Stimulated activated naive CD8-positive, alpha-beta T cell treated with anti-CD3 and anti-CD28 coated beads, Interleukin-15, amount 100 ng/mL, for 72 hours (primary cell): ENCODE measurements at regions not wholly inside any gene's neighbourhood (a gene's known extent, or its start where the extent isn't known, plus 50 kb on each side); places are given as distances from the start of the nearest gene placed in this dataset.
"Not testable (repeated sequence)": the region's sequence is repeated elsewhere in the genome, so short reads cannot be mapped to it uniquely, and the experiment has no call there.

ENCODE experiments used
- ATAC-seq: fragments of 150-1000 bp; cut with Tn5 transposase; 2 replicates; pipeline ENCODE4 v1.10.0; 2021; ENCODE audit warnings: mild to moderate bottlenecking, moderate library complexity
- DNase-seq, 2 donors: peaks; one replicate each; pipeline ENCODE4 v3.0.0; 2021 to 2022
- H3K27ac Mint-ChIP-seq, 2 donors: one replicate each; pipeline ENCODE4 v1.8.0; 2022; ENCODE audit warnings: mild to moderate bottlenecking in 2 of 2, mixed read lengths in 2 of 2, moderate library complexity in 2 of 2
- H3K27me3 Mint-ChIP-seq: one replicate; pipeline ENCODE4 v1.8.0; 2022; ENCODE audit warnings: mixed read lengths
- H3K4me1 Mint-ChIP-seq: one replicate; pipeline ENCODE4 v1.8.0; 2022; ENCODE audit warnings: mild to moderate bottlenecking, mixed read lengths
- H3K4me3 Mint-ChIP-seq, 2 donors: one replicate each; pipeline ENCODE4 v1.8.0; 2022; ENCODE audit warnings: mild to moderate bottlenecking in 2 of 2, mixed read lengths in 2 of 2, moderate library complexity in 1 of 2
- H3K9me3 Mint-ChIP-seq, 2 donors: one replicate each; pipeline ENCODE4 v1.8.0; 2022; ENCODE audit warnings: mixed read lengths in 2 of 2

DNA sequence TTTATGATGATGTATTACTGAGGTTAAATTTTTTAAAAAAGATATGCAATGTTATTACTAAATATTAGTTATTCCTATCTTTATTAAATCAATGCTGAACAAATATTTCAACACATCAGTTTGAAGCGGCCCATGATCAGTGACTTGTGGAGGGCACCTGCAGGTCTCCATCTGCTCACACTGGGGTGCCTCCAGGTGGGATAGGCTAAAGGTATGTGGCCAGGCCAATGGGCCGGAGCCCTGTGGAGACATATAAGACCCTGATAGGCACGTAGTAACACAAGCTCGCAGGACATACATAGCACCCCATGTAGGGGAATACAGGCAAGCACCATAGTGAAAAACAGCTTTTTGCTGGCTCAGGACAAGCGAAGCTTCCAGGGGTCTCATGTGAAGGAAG, 469.8 kb downstream of the ZNF536 start:
- Mint-ChIP-seq H3K9me3 (no peaks in the 10 kb centered on the region), H3K27me3 (no peaks in the 10 kb centered on the region), H3K4me3 (no peak overlapping the region), H3K4me1 (no peaks in the 10 kb centered on the region), H3K27ac (no peak overlapping the region)
- ATAC-seq (no peak), DNase-seq (no peak)

- Mint-ChIP-seq H3K27ac (no peak overlapping the region), H3K4me1 (no peaks in the 10 kb centered on the region), H3K9me3 (peaks cover 4 to 5% of the 10 kb centered on the region in 2 donors), H3K4me3 (no peak overlapping the region), H3K27me3 (peaks cover 8% of the 10 kb centered on the region)
- no peak for DNase-seq
- ATAC-seq, result no peak
These were observed 458.7 kb downstream of the ZNF536 start for GRCh38 chr19:30830875-30831274.

DNA sequence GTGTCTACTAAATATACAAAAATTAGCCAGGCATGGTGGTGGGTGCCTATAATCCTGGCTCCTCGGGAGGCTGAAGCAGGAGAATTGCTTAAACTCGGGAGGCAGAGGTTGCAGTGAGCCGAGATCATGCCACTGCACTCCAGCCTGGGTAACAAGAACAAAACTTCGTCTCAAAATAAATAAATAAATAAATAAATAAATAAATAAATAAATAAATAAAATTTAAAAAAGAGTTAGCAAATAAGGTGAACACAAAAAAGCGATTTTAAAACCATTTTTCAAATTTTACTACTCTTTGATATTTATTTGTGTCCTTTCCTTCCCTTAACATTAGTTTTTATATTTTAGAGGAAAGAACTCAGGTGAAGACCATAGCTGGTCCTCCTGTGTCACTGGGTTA, 453.3 kb downstream of the ZNF536 start:
- not testable (repeated sequence) for H3K27ac Mint-ChIP-seq, DNase-seq, H3K4me1 Mint-ChIP-seq, ATAC-seq, H3K27me3 Mint-ChIP-seq, H3K4me3 Mint-ChIP-seq
- H3K9me3 Mint-ChIP-seq, result peaks cover 11 to 13% of the 10 kb centered on the region in 2 donors

DNA sequence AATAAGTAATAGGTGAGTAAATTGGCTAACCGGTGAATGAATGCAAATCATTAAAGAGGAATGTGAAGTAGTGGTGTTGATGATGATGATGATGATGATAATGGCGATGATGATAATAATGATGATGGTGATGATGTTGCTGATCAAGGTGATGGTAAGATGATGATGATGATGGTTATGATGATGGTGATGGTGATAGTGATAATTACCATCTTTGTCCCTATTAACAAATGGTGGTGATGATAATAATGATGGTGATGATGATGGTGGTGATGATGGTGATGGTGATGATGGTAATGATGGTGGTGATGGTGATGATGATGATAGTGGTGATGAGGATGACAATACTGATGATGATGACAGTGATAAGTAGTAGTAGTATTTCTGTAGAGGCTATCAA, 452.6 kb downstream of the ZNF536 start:
- no peak overlapping the region for H3K4me3 Mint-ChIP-seq
- peaks cover 11 to 13% of the 10 kb centered on the region in 2 donors for H3K9me3 Mint-ChIP-seq
- DNase-seq (no peak), ATAC-seq (no peak)
- H3K27me3 Mint-ChIP-seq, result no peaks in the 10 kb centered on the region
- no peaks in the 10 kb centered on the region for H3K4me1 Mint-ChIP-seq
- no peak overlapping the region for H3K27ac Mint-ChIP-seq

GRCh38 chr19:30817965-30818567, 445.9 kb downstream of the ZNF536 start:
- H3K4me3 Mint-ChIP-seq, result no peak overlapping the region
- peaks cover 8% of the 10 kb centered on the region for H3K27me3 Mint-ChIP-seq
- ATAC-seq (no peak), DNase-seq (no peak)
- H3K4me1 Mint-ChIP-seq, result no peaks in the 10 kb centered on the region
- H3K9me3 Mint-ChIP-seq, result peaks cover 5 to 7% of the 10 kb centered on the region in 2 donors
- no peak overlapping the region for H3K27ac Mint-ChIP-seq

DNA sequence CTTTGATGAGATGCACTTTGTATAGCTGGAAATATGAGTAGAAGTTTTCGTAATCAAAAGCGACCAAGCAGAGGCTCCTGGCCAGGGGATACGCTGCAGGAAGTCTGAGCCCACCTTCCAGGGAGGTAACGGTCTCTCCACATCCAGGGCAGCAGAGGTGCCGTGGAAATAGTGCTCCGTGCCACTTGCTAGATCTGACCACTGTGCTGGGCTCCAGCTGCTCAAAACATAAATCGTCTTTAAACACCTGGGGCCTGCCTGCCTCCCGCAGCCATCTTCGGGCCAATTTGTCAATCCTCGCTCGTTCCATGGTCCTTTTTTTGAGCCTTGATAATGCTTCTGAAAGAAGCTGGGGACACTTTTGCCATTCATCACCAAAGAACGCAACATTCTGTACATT, 445.0 kb downstream of the ZNF536 start:
- H3K27ac Mint-ChIP-seq, result no peak overlapping the region
- H3K4me1 Mint-ChIP-seq, result no peaks in the 10 kb centered on the region
- H3K27me3 Mint-ChIP-seq, result peaks cover 8% of the 10 kb centered on the region
- ATAC-seq, result no peak
- H3K9me3 Mint-ChIP-seq, result peaks cover 5 to 7% of the 10 kb centered on the region in 2 donors
- no peak overlapping the region for H3K4me3 Mint-ChIP-seq
- no peak for DNase-seq

- DNase-seq, result no peak
- Mint-ChIP-seq H3K9me3 (peaks cover 5 to 7% of the 10 kb centered on the region in 2 donors), H3K4me3 (no peak overlapping the region), H3K4me1 (no peaks in the 10 kb centered on the region), H3K27ac (peak overlapping the region in 1 of 2 donors; percentile 2), H3K27me3 (peaks cover 8% of the 10 kb centered on the region)
- no peak for ATAC-seq
These were observed 443.9 kb downstream of the ZNF536 start for GRCh38 chr19:30815889-30816580.

- Mint-ChIP-seq H3K4me1 (no peaks in the 10 kb centered on the region), H3K27ac (no peak overlapping the region), H3K9me3 (peaks cover 5 to 7% of the 10 kb centered on the region in 2 donors), H3K27me3 (no peaks in the 10 kb centered on the region), H3K4me3 (no peak overlapping the region)
- DNase-seq (no peak), ATAC-seq (no peak)
These were observed 440.0 kb downstream of the ZNF536 start for GRCh38 chr19:30812099-30812678.

DNA sequence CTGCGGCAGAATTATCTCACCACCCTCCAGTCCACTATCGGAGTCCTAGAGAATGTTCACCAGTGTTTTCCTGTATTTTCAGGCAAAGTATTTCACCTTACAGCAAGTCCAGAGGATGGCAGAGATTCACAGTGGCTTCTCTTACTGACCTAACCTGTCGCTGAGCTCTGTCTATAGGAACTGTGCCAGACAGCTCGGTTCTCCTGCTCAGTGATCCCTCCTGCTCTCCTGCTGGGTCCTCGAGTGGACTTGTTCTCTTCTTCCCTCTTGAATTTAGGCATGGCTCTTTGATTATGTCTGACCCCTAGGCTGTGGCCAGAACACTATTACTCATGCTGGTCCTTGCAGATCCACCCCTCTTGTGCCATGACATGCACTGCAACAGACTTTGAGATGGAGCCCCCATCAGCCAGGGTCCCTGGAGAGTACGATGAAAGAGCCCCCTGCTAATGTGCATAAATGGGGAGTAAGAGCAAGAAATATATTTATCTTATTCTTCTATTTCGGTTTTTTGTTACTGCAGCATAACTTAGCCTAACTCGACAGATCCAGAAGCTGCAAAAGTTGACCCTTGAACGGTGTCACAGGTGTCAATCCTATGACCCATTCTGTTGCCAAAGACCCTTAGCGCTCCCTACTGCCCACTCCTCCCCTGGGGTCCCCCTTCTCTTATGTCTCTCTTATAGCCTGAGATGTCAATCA, 439.4 kb downstream of the ZNF536 start:
- H3K27me3 Mint-ChIP-seq, result no peaks in the 10 kb centered on the region
- DNase-seq, result no peak
- no peak overlapping the region for H3K27ac Mint-ChIP-seq
- no peak for ATAC-seq
- no peak overlapping the region for H3K4me3 Mint-ChIP-seq
- no peaks in the 10 kb centered on the region for H3K4me1 Mint-ChIP-seq
- H3K9me3 Mint-ChIP-seq, result peaks cover 5 to 7% of the 10 kb centered on the region in 2 donors

- no peaks in the 10 kb centered on the region for H3K27me3 Mint-ChIP-seq
- DNase-seq, result no peak
- H3K4me3 Mint-ChIP-seq, result no peak overlapping the region
- no peaks in the 10 kb centered on the region for H3K4me1 Mint-ChIP-seq
- peaks cover 5 to 7% of the 10 kb centered on the region in 2 donors for H3K9me3 Mint-ChIP-seq
- no peak overlapping the region for H3K27ac Mint-ChIP-seq
- ATAC-seq, result no peak
These were observed 438.5 kb downstream of the ZNF536 start for GRCh38 chr19:30810726-30811125.

- H3K9me3 Mint-ChIP-seq, result no peaks in the 10 kb centered on the region
- no peaks in the 10 kb centered on the region for H3K4me1 Mint-ChIP-seq
- no peak for ATAC-seq
- peaks cover 8% of the 10 kb centered on the region for H3K27me3 Mint-ChIP-seq
- DNase-seq, result no peak
- no peak overlapping the region for H3K4me3 Mint-ChIP-seq
- no peak overlapping the region for H3K27ac Mint-ChIP-seq
These were observed 435.1 kb downstream of the ZNF536 start for GRCh38 chr19:30807278-30807677.

DNA sequence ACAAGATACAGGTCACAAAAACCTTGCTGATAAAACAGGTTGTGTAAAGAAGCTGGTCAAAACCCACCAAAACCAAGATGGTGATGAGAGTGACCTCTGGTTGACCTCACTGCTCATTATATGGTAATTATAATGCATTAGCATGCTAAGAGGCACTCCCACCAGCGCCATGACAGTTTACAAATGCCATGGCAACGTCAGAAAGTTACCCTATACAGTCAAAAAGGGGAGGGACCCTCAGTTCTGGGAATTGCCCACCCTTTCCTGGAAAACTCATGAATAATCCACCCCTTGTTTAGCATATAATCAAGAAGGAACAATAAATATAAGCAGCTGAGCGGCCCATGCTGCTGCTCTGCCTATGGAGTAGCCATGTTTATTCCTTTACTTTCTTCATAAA, 434.1 kb downstream of the ZNF536 start:
- Mint-ChIP-seq H3K27me3 (peaks cover 8% of the 10 kb centered on the region), H3K27ac (no peak overlapping the region), H3K4me3 (no peak overlapping the region), H3K4me1 (no peaks in the 10 kb centered on the region), H3K9me3 (no peaks in the 10 kb centered on the region)
- no peak for ATAC-seq
- no peak for DNase-seq

GRCh38 chr19:30804751-30805150, 432.6 kb downstream of the ZNF536 start:
- no peak for ATAC-seq
- Mint-ChIP-seq H3K27ac (no peak overlapping the region), H3K9me3 (no peaks in the 10 kb centered on the region), H3K4me1 (no peaks in the 10 kb centered on the region), H3K27me3 (peaks cover 15% of the 10 kb centered on the region), H3K4me3 (no peak overlapping the region)
- no peak for DNase-seq

DNA sequence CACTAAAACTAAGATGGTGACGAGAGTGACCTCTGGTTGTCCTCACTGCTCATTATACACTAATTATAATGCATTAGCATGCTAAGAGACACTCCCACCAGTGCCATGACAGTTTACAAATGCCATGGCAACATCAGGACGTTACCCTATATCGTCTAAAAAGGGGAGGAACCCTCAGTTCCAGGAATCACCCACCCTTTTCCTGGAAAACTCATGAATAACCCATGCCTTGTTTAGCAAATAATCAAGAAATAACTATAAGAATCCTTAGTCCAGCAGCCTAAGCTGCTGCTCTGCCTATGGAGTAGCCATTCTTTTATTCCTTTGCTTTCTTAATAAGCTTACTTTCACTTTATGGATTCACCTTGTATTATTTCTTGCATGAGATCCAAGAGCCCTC, 432.1 kb downstream of the ZNF536 start:
- ATAC-seq, H3K4me3 Mint-ChIP-seq, H3K27ac Mint-ChIP-seq, H3K9me3 Mint-ChIP-seq, DNase-seq, H3K4me1 Mint-ChIP-seq: not testable (repeated sequence)
- peaks cover 19% of the 10 kb centered on the region for H3K27me3 Mint-ChIP-seq

DNA sequence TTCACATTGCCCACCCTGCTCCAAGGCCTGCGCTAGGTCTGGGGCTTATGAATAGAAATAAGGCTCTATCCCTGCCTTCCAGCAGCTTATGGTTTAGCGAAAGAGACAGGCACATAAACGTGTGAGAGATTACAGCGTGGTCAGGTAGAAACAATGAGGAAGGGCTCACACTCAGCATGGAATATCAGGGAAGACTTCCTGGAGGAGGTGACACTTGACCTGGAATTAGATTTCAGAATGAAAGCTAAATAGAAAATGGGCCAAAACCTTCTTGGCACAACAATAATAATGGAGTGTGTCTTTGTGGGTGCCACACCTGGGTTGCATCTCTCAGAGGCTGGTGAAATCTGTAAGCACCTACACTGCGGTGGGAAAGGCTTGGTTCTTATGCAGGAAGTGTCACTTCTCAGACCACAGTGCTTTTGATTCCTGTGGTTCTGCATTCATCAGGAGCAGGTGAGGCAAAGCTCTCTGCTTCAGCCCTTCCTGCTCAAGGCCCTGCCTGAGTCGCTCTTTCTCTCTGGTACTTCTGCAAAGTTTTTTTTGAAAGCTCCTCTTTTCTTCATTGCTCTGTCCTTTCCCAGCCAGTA, 430.3 kb downstream of the ZNF536 start:
- Mint-ChIP-seq H3K4me3 (no peak overlapping the region), H3K27ac (no peak overlapping the region), H3K27me3 (peaks cover 19% of the 10 kb centered on the region), H3K9me3 (no peaks in the 10 kb centered on the region), H3K4me1 (no peaks in the 10 kb centered on the region)
- DNase-seq (no peak), ATAC-seq (no peak)
